DMS153 (cell line): ENCODE measurements at regions not wholly inside any gene's neighbourhood (a gene's known extent, or its start where the extent isn't known, plus 50 kb on each side); places are given as distances from the start of the nearest gene placed in this dataset.
"Not testable (repeated sequence)": the region's sequence is repeated elsewhere in the genome, so short reads cannot be mapped to it uniquely, and the experiment has no call there.

Source experiments
- DNase-seq: peaks from one replicate; lab custom pipeline; 2025; lab: John Stamatoyannopoulos, UW

DNA sequence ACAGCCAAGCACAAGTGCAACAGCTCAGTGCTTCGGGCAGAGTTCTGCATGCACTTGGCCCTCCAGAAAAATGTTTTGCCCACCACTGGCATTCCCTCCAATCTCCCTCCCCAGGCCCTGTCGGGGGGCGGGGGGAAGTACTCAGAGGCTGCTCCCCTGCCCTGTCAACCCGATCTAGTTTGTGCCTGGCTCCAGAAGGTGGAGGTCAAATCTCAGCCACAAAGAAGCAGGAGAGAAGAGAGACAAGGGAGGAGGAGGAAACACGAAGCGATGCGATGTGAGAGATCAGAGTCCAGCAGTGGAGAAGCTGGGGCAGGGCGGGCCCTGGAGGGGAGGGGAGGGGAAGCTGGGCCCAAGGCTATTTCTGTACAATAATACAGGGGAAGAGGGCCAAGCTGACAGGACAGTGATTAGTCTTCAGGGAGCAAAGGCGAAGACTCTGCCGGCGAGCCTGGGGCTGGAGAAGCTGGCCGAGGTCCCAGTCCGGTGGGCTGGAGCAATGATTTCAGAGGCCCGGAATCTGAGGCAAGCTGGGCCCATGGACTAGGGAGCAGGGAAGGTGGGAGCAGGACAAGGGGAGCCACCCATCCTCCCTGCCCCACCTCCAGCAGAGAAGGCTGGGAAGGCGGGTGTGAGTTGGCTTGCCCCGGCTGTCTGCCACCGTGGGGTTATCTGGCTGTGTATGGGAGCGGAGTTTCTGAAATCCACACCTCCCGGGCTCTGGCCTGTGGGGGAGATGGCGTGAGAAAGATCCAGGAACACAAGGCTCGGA lies 167.1 kb downstream of the EFNB1 start:
- no peak for DNase-seq

DNA sequence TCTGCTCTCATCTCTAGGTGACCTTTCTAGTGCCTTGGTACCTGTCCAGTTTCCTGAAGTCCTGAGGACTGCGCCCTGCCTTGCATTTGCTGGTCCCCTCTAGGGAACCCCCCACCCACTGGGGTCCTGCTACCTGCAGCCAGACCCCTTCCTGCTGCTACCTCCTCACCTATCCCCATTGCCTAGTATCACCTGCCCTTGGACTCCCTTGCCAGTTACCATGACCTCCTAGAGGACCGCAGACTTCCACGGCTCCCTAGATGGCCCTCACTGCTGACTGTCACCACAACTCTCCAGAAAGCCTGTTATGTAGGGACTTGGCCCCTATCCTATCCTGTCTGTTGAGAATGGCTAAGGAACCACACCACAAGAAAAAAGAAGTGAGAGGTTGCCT lies 166.6 kb downstream of the EFNB1 start:
- no peak for DNase-seq

DNA sequence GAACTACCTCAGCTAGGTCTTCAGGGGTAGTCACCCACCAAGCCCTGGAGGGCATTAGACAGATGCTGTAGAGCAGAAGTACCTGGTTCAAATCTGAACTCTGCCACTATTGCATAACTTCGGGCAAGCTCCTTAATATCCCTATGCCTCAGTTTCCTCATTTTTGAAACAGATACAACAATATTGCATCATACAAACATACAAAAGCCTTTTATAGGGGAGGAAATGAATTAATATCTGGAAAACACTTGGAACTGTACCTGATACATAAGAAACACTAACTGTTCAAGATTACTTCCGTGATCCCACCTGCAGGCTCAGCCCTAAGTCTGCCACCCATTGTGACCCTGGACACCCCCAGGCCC lies 166.1 kb downstream of the EFNB1 start:
- DNase-seq = no peak

DNA sequence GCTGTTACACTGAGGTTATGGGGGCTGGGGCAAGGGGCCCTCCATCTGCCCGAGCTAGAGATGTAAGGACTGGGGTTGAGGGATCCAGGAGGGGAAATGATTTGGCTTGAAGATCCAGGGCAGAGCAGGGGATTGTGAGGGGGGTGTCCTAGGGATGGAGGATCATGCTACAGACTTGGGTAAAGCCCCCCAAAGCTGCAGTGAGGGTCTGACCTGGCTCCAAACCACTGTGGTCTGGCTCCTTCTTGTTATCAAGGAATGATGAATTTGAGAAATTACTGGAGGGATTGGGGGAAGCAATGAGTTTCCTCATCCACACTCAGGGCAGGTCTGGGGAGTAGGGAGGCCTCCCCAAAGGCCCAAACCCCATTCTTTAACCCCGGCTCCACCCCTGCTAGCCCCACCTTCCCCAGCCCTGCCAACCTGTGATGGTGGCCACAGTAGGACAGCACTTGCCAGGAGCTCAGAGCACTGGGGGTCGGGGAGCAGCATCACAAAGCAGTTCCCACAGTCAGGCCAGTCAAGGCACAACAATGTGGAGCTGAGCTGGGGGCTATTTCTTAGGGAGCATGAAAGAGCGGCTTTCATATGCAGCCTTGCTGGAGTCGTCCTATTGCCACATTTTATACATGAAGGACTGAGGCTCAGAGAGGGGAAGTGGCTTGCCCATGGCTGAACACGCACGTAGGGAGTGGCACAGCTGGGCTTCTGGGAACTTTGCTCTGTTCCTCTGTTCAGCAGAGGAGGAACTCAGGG lies 165.5 kb downstream of the EFNB1 start:
- no peak for DNase-seq

DNA sequence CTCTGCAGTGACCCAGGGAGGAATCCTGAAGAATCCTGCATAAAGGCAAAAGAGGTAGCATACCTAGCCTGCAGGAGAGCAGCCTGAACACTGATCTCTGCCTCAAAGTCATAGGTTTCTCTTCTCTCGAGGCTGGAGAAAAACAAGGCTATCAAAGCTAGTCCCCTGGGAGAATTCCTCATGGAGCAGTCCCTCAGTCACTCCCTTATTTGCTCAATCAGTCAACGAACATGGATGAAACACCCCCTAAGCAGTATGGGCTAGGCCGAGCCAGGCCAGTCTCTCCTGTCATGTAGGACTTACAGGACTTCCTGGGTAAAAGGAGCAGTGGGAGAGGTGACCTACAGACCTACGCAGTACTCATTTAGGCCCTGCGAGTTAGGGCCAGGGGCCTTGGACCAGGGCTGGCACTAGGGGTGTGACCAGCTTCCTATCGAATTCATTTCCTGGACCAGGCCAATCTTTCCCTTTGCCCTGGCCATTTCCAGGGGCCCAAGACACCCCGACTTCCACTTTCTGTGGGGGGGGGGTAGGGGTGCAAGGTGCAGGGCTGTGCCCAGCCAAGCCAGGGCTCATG lies 164.1 kb downstream of the EFNB1 start:
- DNase-seq = no peak

- no peak for DNase-seq
Observed at GRCh38 chrX:68991691-68992345, 163.0 kb downstream of the EFNB1 start.

DNA sequence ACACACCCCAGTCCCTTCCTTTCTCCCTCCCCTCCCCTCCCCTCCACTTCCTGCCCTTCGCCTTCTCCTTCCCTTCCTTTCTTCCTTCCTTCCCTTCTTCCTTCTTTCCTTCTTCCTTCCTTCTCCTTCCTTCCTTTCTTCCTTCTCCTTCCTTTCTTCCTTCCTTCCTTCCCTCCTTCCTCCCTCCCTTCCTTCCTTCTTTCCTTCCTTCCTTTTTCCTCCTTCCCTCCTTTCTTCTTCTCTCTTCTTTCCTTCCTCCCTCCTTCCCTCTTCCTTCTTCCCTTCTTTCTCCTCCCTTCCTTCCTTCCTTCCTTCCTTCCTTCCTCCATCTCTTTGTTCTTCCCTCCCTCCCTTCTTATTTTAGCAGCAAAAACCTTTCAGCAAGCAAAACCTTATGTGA lies 162.1 kb downstream of the EFNB1 start:
- DNase-seq = no peak

DNA sequence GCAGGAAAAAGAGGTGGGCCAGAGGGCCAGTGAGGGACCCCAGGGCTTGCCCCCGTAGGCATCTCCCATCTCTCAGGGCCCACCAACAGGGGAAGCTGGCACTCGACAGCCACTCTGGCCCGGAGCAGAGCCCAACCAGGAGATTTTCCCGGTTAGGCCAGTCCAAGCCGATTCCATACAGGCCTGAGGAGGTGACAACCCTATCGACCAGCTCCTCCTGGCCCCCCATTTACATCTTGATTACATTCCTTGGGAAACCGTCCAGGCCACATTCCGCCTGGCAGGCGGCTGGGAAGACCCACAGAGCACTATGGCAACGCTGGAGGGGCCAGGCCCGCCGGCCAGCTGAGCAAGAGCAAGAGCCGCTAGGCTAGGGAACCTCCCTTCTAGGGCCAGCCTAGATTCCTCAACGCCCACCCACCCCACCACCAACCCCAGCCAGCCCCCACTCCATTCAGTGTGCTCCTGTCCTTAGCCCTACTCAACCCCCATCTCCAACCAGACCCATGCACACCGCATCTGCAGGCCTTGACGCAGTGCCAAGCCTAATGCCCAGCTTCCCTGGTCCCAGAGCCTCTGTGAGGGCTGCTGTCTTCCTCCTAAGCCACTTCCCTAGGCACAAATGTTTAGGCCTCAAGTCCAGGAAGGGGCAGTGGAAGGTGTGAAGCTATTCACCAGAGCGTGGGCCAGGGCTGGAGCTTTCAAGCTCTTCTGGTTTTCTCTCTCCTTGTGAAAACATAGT lies 161.2 kb downstream of the EFNB1 start:
- DNase-seq = no peak

GRCh38 chrX:68989456-68989855 lies 160.6 kb downstream of the EFNB1 start:
- DNase-seq = no peak

GRCh38 chrX:68988865-68989264 lies 160.0 kb downstream of the EFNB1 start:
- no peak for DNase-seq

GRCh38 chrX:68985135-68985755 lies 156.4 kb downstream of the EFNB1 start:
- DNase-seq = no peak

DNA sequence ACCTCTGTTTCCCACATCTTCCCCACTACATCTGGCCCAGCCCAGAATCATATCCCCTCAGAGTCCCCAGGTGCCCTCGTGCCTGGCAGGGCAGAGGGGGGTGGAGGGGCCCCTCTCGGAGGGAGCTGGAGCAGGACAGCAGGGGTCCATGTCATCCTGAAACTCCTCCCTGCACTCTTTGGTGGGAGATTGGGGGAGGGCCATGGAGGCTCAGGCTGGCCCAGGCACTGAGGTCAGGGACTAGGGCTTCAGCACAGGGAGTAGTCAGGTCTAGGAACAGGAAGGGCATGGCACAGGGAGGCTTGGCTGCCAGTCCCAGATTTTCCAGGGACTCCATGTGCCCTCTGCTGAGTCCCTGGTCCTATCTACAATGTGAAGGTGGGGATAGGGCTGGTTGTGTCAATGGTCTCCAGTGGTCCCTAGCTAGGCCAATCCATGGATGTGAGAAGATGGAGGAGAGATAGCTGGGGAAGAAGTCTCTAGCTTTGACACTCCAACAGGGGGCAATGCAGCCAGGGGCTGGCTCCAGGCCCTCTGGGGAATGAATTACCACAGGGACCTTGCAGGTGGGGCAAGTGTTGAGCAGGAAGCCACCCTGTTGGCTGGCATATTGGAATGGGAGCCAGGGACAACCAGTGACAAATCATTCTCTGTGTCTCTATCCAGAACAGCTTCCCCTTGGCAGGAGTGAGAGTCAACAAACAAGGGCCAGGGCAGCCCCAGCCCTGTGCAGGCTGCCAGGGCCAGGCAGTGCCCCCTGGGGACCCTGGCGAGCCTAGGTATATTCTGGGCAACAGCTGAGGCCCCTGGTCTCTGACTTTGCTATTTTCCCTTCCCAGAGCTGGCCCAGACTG lies 154.4 kb downstream of the EFNB1 start:
- DNase-seq = no peak

DNA sequence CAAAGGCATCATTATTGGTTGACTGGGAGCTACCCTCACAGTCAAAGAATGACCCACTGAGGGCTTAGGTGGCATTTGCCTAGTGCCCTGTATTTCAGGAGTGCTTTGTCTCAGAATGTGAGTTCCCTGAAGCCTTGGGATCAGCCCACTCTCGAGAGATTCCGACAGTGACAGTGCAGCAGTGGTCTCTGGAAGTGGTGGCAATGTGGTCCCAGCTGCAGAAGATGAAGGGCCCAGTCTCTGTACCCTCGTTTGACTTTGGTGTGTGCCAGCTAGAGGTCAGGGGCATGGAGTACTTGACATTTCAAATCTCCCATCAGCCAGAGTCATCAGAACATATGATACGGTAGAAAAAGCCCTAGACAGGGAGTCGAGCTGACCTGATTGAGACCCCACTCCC lies 153.7 kb downstream of the EFNB1 start:
- no peak for DNase-seq

DNA sequence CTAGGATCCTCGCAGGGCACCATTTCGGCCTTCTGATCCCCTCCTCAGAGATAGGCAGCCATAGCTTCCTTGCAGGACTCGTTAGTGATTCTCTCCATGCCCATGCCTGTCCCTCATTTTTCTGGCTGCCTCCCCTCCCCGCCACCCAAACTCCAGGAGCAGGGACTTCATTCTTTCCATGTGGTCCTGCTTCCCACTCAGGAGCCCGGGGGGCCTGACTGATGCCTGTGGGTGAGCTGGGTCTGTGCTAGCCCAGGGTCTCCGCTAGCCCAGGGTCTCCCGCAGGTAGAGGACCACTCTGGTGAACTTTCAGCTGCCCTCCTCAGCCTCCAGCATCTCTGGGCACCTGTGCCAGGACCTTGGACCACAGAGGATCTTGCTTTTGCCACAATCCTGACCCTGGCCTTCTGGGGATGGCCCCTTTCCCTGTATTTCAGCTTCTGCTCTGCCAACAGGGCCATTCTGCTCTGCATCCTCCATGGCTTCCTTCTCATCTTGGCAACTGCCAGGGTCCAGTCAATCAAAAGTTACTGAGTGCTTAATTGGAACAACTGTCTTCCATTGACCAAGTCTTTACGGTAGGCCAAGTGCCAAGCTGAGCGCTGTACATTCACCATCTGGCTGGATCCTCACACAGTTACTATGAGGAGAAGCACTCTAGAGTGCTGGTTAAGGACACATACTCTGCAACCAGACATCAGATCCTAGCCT lies 152.2 kb downstream of the EFNB1 start:
- no peak for DNase-seq

GRCh38 chrX:68978655-68979054 lies 149.8 kb downstream of the EFNB1 start:
- no peak for DNase-seq

- no peak for DNase-seq
Observed at GRCh38 chrX:68978255-68978654, 149.4 kb downstream of the EFNB1 start.

- no peak for DNase-seq
Observed at GRCh38 chrX:68953331-68953730, 124.5 kb downstream of the EFNB1 start.

- DNase-seq = not testable (repeated sequence)
Observed at GRCh38 chrX:68951942-68952619, 123.3 kb downstream of the EFNB1 start.

GRCh38 chrX:68950937-68951336 lies 122.1 kb downstream of the EFNB1 start:
- no peak for DNase-seq
